ENCODE measurements at regions not wholly inside any gene's neighbourhood (a gene's known extent, or its start where the extent isn't known, plus 50 kb on each side); places are given as distances from the start of the nearest gene placed in this dataset.
"Not testable (repeated sequence)": the region's sequence is repeated elsewhere in the genome, so short reads cannot be mapped to it uniquely, and the experiment has no call there.

GRCh38 chr2:142827170-142827569 lies 50.3 kb upstream of the KYNU start:
- DNase-seq (ENCODE audit: low read depth): no peak

GRCh38 chr2:142825861-142826260 lies 51.6 kb upstream of the KYNU start:
- no peak for DNase-seq (ENCODE audit: low read depth)

DNA sequence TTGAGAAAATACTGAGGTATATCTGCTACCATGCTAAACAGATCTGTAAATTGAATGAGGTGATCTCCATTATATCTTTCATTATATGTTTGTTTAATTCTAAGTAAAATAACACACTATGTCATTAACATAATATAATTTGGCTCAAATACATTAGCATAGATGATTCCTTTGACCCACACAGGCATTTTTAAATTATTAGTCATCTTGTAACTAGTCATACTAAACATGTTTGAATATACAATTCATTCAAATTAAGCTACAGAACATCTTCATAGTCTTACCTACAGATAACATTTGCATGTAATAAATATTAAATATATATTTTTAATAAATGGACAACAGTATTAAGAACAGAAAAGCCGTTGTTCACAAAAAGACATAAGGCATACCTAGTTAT lies 52.7 kb upstream of the KYNU start:
- no peak for DNase-seq (ENCODE audit: low read depth)

- no peak for DNase-seq (ENCODE audit: low read depth)
Measured at GRCh38 chr2:142822190-142822589, 55.3 kb upstream of the KYNU start.

GRCh38 chr2:142819411-142819810 lies 58.1 kb upstream of the KYNU start:
- no peak for DNase-seq (ENCODE audit: low read depth)

DNA sequence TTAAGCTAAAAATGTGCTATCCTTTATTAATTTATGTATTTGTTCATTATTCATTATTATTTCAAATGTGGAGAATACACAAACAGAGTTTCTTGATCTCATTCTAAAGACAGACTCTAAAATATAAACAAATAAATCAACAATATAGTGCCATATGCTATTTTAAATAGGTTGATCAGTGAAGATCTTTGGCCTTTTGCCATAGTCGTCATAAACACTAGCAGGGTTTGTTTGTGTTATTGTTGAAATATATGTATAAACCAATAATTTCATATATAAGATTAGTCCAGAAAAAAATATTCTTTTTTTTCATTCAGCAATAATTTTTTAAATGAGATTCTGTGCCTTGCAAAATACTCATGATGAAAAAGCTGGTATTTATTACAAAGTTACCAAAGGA lies 62.1 kb upstream of the KYNU start:
- DNase-seq (ENCODE audit: low read depth): no peak

- DNase-seq (ENCODE audit: low read depth): no peak
Measured at GRCh38 chr2:142813830-142814829, 63.3 kb upstream of the KYNU start.

- not testable (repeated sequence) for DNase-seq (ENCODE audit: low read depth)
Measured at GRCh38 chr2:142811644-142812043, 65.8 kb upstream of the KYNU start.

GRCh38 chr2:142805244-142805643 lies 72.2 kb upstream of the KYNU start:
- no peak for DNase-seq (ENCODE audit: low read depth)

DNA sequence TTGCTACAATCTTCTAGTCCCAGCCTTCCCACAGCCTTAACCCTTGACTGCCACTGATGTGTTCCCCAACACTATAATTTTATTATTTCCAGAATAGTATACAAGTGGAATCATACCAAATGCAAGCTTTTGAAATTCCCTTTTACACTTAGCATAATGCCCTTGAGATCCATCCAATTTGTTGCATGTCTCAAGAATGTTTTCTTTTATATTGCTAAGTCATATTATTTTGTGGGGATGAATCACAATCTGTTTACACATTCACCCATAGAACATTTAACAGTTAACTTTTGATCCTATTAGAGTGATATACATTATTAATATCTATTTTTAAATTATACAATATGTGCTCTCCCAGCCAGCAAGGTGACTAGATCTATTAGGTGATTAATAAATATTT lies 74.3 kb upstream of the KYNU start:
- no peak for DNase-seq (ENCODE audit: low read depth)

DNA sequence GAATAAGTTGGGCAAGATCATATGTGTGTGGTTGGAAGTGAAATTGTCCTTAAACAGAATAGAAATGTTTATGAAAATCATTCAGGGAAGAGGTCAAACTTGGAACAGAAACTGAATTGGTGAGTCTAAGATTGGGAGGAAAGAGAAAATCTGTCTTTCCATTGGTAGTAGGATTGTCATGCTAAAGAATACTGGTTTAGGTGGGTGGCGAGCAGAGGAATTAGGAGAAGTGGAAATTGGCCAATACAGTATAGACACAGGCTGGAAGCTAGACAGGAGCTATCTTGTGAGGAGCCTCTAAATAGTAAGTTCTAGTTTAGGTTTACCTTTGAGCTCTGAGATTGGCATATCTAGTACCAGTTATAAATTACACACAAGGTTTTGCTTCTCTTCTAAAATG lies 80.9 kb upstream of the KYNU start:
- no peak for DNase-seq (ENCODE audit: low read depth)

DNA sequence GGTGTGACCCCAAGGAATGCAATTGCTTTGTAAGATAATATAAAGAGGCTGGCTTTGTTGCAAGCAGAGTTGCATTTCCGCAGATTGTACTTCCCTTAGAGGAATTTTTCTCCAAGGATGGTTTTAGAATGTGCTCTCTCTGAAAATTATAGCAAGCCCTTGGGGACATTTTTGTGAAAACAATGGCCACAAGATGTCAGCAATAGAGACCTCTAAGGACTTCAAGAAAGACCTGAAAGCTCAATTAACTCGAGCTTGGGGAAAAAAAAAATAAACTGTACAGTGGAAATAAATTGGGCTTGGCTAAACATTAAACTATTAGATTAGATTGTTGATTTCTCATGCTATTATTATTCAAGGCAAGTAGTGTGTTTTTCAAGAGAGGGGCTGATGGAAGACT lies 81.3 kb upstream of the KYNU start:
- DNase-seq (ENCODE audit: low read depth): no peak

GRCh38 chr2:142794850-142795249 lies 82.6 kb upstream of the KYNU start:
- no peak for DNase-seq (ENCODE audit: low read depth)

DNA sequence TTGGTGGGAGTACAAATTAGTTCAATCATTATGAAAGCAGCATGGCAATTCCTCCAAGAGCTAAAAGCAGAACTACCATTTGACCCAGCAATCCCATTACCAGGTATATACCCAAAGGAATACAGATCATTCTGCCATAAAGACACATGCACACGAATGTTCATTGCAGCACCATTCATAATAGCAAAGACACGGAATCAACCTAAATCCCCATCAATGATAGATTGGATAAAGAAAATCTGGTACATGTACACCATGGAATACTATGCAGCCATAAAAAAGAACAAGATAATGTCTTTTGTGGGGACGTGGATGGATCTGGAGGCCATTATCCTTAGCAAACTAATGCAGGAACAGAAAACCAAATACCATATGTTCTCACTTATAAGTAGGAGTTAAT lies 85.1 kb upstream of the KYNU start:
- DNase-seq (ENCODE audit: low read depth): not testable (repeated sequence)

GRCh38 chr2:142791335-142791734 lies 86.1 kb upstream of the KYNU start:
- DNase-seq (ENCODE audit: low read depth): no peak

- no peak for DNase-seq (ENCODE audit: low read depth)
Measured at GRCh38 chr2:142786918-142787702, 90.4 kb upstream of the KYNU start.

DNA sequence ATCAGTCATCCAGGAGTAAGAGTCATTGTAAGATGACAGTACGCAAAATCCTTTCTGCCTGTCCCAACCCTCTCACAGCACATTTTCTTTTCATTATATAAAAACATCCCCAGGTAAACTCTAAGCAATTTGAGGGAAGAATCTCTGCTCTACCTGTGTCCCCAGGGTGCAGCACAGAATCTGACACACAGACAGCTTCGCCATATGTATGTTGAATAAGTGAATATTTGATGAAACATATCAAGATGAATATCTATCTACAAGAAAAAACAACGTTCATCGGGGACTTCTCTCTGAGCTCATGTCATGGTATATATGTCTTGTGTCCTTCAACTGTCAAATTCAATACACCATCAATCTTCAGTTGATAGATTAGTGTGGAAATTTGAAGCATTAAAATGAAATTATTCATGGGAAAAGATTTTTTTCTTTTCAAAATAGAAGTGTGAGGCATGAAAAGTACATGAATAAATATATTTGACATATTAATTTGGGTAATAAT lies 94.5 kb upstream of the KYNU start:
- no peak for DNase-seq (ENCODE audit: low read depth)

DNA sequence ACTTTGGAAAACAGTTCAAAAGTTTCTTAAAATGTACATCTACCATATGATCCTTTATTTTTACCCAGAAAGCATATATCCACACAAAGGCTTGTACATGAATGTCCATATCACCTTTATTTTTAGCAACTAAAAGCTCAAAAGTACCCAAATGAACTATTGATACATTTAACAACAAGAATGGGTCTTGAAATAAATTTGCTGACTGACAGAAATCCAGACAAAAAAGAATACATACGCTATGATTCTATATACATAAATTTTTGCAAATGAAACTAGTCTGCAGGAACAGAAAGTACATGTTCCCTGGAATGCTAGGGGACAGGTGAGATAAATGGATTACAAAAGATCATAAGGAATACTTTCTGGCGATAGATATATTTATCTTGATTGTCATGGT lies 96.3 kb upstream of the KYNU start:
- DNase-seq (ENCODE audit: low read depth): no peak

GRCh38 chr2:142778289-142778688 lies 99.2 kb upstream of the KYNU start:
- DNase-seq (ENCODE audit: low read depth): no peak

GRCh38 chr2:142777742-142778141 lies 99.7 kb upstream of the KYNU start:
- DNase-seq (ENCODE audit: low read depth): no peak

- DNase-seq (ENCODE audit: low read depth): no peak
Measured at GRCh38 chr2:142769761-142770160, 107.7 kb upstream of the KYNU start.

- no peak for DNase-seq (ENCODE audit: low read depth)
Measured at GRCh38 chr2:142767847-142768246, 109.6 kb upstream of the KYNU start.

- no peak for DNase-seq (ENCODE audit: low read depth)
Measured at GRCh38 chr2:142758973-142759372, 118.5 kb upstream of the KYNU start.
